GM12878 (cell line): ENCODE measurements at regions not wholly inside any gene's neighbourhood (a gene's known extent, or its start where the extent isn't known, plus 50 kb on each side); places are given as distances from the start of the nearest gene placed in this dataset.

ENCODE experiments used
- ATAC-seq: fragments of 200-7000 bp; cut with Tn5 transposase; 3 replicates; pipeline ENCODE4 v1.9.1; 2020; ENCODE audit warnings: mild to moderate bottlenecking, moderate library complexity
- BruUV-seq: library from RNA; stranded (reverse); fragments of 400-500 nt; replicated peaks from 2 replicates; lab custom pipeline; 2021; lab: Mats Ljungman, UMichigan
- CTCF ChIA-PET: fragments of 300-600 bp; sonication (Branson Sonifier 250); formaldehyde crosslinking; extraction: SDS; loops from one replicate; lab custom pipeline; 2021; ENCODE audit warnings: inconsistent platforms; lab: Yijun Ruan, JAX
- POLR2A ChIA-PET: fragments of 350-600 bp; formaldehyde crosslinking; extraction: SDS; loops from one replicate; lab custom pipeline; 2021; ENCODE audit warnings: inconsistent platforms; lab: Charles Lee
- RAD21 ChIA-PET: fragments of 300-600 bp; sonication (Branson Sonifier 250); formaldehyde crosslinking; loops from one replicate; lab custom pipeline; 2023; ENCODE audit warnings: antibody characterized with exemption; ENCODE audit not compliant: unreplicated experiment; lab: Charles Lee
- SMC1A ChIA-PET: fragments of 300-600 bp; sonication (Branson Sonifier 250); formaldehyde crosslinking; loops from one replicate; lab custom pipeline; 2023; ENCODE audit not compliant: unreplicated experiment, uncharacterized antibody; lab: Charles Lee
- DNase-seq: peaks from one replicate; pipeline ENCODE4 v3.0.0-alpha.2; 2011; ENCODE audit warnings: low read depth, low spot score
- FAIRE-seq: peaks from 3 replicates; lab custom pipeline; 2011; peaks lifted over from hg19 to GRCh38; lab: Jason Lieb, UNC
- H2AFZ ChIP-seq: 2 replicates; pipeline ENCODE4 v1.6.0; 2011; ENCODE audit warnings: low read depth, low read length, control low read depth; ENCODE audit not compliant: control insufficient read depth
- H3K27ac ChIP-seq: 2 replicates; pipeline ENCODE4 v1.5.1; 2011; ENCODE audit warnings: control low read depth; ENCODE audit not compliant: control insufficient read depth, insufficient read depth
- H3K27me3 ChIP-seq, 2 experiments: replicated peaks in 1 of 2; 2 replicates each; pipeline versions ENCODE4 v1.6.0 to v1.6.1; 2011; ENCODE audit warnings: low read length in 1 of 2; ENCODE audit not compliant: control insufficient read depth in 2 of 2, insufficient read depth in 2 of 2
- H3K36me3 ChIP-seq, 2 experiments: 2 replicates each; pipeline ENCODE4 v1.5.1; 2011; ENCODE audit warnings: low read length in 1 of 2; ENCODE audit not compliant: control insufficient read depth in 2 of 2, insufficient read depth in 2 of 2
- H3K4me1 ChIP-seq: 2 replicates; pipeline ENCODE4 v1.6.1; 2011; ENCODE audit warnings: mild to moderate bottlenecking, low read length, moderate library complexity, mixed read lengths; ENCODE audit not compliant: control insufficient read depth, insufficient read depth
- H3K4me2 ChIP-seq: 2 replicates; pipeline ENCODE4 v1.6.0; 2011; ENCODE audit warnings: control low read depth; ENCODE audit not compliant: control insufficient read depth, insufficient read depth
- H3K4me3 ChIP-seq: fragments of 200-600 bp; sonication (generic); 2 replicates; pipeline ENCODE4 v1.5.1; 2016
- H3K79me2 ChIP-seq: 2 replicates; pipeline ENCODE4 v1.6.0; 2011; ENCODE audit warnings: low read length; ENCODE audit not compliant: control insufficient read depth, insufficient read depth
- H3K9ac ChIP-seq: 2 replicates; pipeline ENCODE4 v1.8.0; 2011; ENCODE audit warnings: low read length, control low read depth, mixed read lengths; ENCODE audit not compliant: control insufficient read depth, insufficient read depth
- H3K9me3 ChIP-seq: replicated peaks from 3 replicates; pipeline ENCODE4 v1.5.1; 2011; ENCODE audit warnings: mild to moderate bottlenecking, low read length; ENCODE audit not compliant: control insufficient read depth, insufficient read depth
- H4K20me1 ChIP-seq: 2 replicates; pipeline ENCODE4 v1.6.0; 2011; ENCODE audit not compliant: control insufficient read depth, insufficient read depth
- CHD2 ChIP-seq: IDR thresholded peaks from 2 replicates; pipeline ENCODE4 v1.6.1; 2011; ENCODE audit warnings: low read depth, low read length, improper control_type of control experiment, borderline replicate concordance
- FOXM1 ChIP-seq: IDR thresholded peaks from 2 replicates; pipeline ENCODE4 v1.6.1; 2012; ENCODE audit warnings: low read depth, mild to moderate bottlenecking, inconsistent platforms, low read length, moderate library complexity
- IRF4 ChIP-seq: IDR thresholded peaks from 2 replicates; pipeline ENCODE4 v1.6.1; 2011; ENCODE audit warnings: low read depth, low read length
- MEF2B ChIP-seq: fragments of 450-650 bp; IDR thresholded peaks from 2 replicates; pipeline ENCODE4 v1.6.1; 2018; ENCODE audit warnings: mild to moderate bottlenecking, moderate library complexity; ENCODE audit not compliant: partially characterized antibody, poor library complexity, severe bottlenecking
- NRF1 ChIP-seq: conservative IDR thresholded peaks from 2 replicates; pipeline ENCODE4 v1.6.1; 2011; ENCODE audit warnings: mild to moderate bottlenecking, low read depth, low read length, improper control_type of control experiment
- RBBP5 ChIP-seq: fragments of 200-600 bp; sonication (generic); conservative IDR thresholded peaks from 2 replicates; pipeline ENCODE4 v1.6.1; 2016
- SMAD1 ChIP-seq: fragments of 450-650 bp; IDR thresholded peaks from 2 replicates; pipeline ENCODE4 v1.6.1; 2018; ENCODE audit warnings: mild to moderate bottlenecking, low read depth; ENCODE audit not compliant: partially characterized antibody
- SRF ChIP-seq, 2 experiments: IDR thresholded peaks; 2 replicates each; pipeline ENCODE4 v1.6.1; 2011; ENCODE audit warnings: low read depth in 2 of 2, low read length in 2 of 2, mild to moderate bottlenecking in 1 of 2, moderate library complexity in 1 of 2
- WGBS: methylation state at CpG from one replicate; pipeline ENCODE4 v1.1.6; 2016; ENCODE audit warnings: low lambda C conversion rate; ENCODE audit not compliant: insufficient replicate concordance, insufficient coverage; ENCODE audit errors: missing lambda C conversion rate; 5-methylcytosine and 5-hydroxymethylcytosine counted together
- in situ Hi-C: fragments of 300-500 bp; cut with MboI; formaldehyde crosslinking; loops from 9 replicates; pipeline ENCODE4 v1.14.3; 2018; ENCODE audit warnings: mixed read lengths
- intact Hi-C: fragments of 100-400 bp; cut with micrococcal nuclease; formaldehyde crosslinking; loops from one replicate; pipeline ENCODE4 v1.14.2; 2022; ENCODE audit not compliant: unreplicated experiment
- TF ChIP-seq, protein P1 (sequence below): IDR thresholded peaks from 2 replicates; pipeline ENCODE4 v1.6.1; 2011; ENCODE audit warnings: low read depth, mild to moderate bottlenecking, low read length, moderate library complexity, borderline replicate concordance; ENCODE audit errors: extremely low read depth
- TF ChIP-seq, protein P2 (sequence below): fragments of 450-650 bp; IDR thresholded peaks from 2 replicates; pipeline ENCODE4 v1.6.1; 2018; ENCODE audit warnings: mild to moderate bottlenecking, low read depth, moderate library complexity; ENCODE audit not compliant: partially characterized antibody

DNA sequence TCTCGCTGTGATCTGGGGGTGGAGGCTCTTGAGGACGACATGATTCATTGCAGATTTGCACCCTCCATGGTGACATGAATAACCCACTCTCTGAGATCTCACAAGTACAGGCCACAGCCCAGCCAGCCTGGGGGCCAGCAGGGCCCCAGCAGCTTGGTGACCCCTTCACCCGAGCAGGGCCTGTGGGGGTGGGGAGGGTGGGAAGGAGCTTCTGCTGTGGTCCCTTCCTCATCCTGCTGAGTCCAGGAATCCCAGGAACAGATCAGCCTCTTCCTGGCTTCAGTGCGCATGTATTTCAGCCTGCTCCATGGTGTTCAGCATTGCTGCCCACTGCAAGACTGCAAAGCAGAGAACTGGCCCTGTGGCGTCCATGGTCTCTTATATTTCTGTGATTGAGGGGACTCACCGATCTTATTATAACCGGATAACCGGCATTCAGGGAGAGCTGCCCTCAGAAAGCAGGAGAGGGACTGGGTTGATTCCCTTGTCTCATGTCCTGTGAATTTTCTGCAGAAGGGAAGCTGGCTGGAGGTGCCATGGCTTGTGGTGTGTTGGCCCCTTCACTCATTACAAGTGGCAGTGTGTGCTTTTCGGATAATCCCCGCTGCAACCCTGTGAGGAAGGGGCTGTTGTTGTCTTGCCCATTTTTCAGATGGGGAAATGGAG, 118.8 kb upstream of the FRMD1 start:
- no peaks in the 10 kb centered on the region for H4K20me1 ChIP-seq
- no peak for FAIRE-seq
- H3K4me2 ChIP-seq, result no peak overlapping the region
- no peaks in the 10 kb centered on the region for H3K79me2 ChIP-seq
- WGBS, result 31% methylated on average over 10 of the region's 10 CpGs
- no peaks in the 10 kb centered on the region for H3K9me3 ChIP-seq
- TF ChIP-seq RBBP5, result no peak
- TF ChIP-seq CHD2, result no peak
- ChIA-PET RAD21 (no interaction called here), CTCF (no interaction called here), POLR2A (no interaction called here), SMC1A (no interaction called here)
- no peak overlapping the region for H2AFZ ChIP-seq
- H3K4me1 ChIP-seq, result no peaks in the 10 kb centered on the region
- no TSS peak for BruUV-seq
- in situ Hi-C loops, result no loop called here
- no peak for ATAC-seq
- H3K27ac ChIP-seq, result no peak overlapping the region
- H3K27me3 ChIP-seq, result no peaks in the 10 kb centered on the region
- intact Hi-C loops, result no loop called here
- no peaks in the 10 kb centered on the region for H3K36me3 ChIP-seq
- no peak overlapping the region for H3K9ac ChIP-seq
- DNase-seq, result no peak
- no peak overlapping the region for H3K4me3 ChIP-seq

DNA sequence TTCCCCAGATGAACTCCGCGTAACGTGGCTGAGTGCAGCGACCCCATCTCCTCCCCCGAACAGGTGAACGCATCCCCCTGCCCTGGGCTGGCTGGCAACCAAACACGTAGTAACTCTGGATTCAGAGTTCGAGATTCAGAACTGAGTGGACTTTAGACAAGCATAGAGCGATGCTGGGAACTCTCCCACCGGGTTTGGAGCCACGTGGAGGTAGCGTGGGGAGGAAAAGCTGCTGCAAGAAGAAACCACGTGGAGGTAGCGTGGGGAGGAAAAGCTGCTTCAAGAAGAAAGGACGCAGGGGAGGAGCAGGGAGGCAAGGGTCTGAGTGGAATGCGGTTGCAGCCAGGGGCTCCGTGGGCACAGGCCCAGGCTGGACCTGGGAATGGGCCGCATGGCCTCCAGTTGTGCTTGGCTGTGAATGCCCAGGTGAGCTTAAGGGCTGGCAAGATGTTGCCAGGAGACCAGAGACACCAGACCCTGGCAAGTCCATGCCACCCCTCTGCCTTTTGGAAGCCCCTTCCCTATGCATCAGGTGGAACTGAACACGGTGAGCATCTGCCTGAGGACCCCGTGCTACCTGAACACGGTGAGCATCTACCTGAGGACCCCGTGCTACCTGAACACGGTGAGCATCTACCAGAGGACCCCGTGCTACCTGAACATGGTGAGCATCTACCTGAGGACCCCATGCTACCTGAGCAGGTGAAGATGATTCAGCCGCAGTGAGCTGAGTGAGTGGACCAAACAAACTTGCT, 118.0 kb upstream of the FRMD1 start:
- Histone ChIP-seq H3K27ac (no peak overlapping the region), H3K4me2 (no peak overlapping the region), H3K79me2 (no peaks in the 10 kb centered on the region), H4K20me1 (no peaks in the 10 kb centered on the region), H3K9me3 (no peaks in the 10 kb centered on the region), H3K27me3 (no peaks in the 10 kb centered on the region), H3K9ac (no peak overlapping the region), H3K36me3 (no peaks in the 10 kb centered on the region), H2AFZ (no peak overlapping the region), H3K4me3 (no peak overlapping the region), H3K4me1 (no peaks in the 10 kb centered on the region)
- ChIA-PET RAD21 (no interaction called here), CTCF (no interaction called here), POLR2A (no interaction called here), SMC1A (no interaction called here)
- intact Hi-C loops, result no loop called here
- ATAC-seq (no peak), DNase-seq (no peak), FAIRE-seq (no peak)
- in situ Hi-C loops, result no loop called here
- 26% methylated on average over 23 of the region's 25 CpGs for WGBS
- no TSS peak for BruUV-seq
- TF ChIP-seq SMAD1 (no peak), IRF4 (no peak), MEF2B (no peak), NRF1 (no peak), SRF (IDR thresholded peaks at IDR 0.05; ENCODE audit: low read depth in 2 of 2, low read length in 2 of 2) (no peak), FOXM1 (no peak)
- TF ChIP-seq, protein P1, sequence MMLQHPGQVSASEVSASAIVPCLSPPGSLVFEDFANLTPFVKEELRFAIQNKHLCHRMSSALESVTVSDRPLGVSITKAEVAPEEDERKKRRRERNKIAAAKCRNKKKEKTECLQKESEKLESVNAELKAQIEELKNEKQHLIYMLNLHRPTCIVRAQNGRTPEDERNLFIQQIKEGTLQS, result no peak
- TF ChIP-seq, protein P2, sequence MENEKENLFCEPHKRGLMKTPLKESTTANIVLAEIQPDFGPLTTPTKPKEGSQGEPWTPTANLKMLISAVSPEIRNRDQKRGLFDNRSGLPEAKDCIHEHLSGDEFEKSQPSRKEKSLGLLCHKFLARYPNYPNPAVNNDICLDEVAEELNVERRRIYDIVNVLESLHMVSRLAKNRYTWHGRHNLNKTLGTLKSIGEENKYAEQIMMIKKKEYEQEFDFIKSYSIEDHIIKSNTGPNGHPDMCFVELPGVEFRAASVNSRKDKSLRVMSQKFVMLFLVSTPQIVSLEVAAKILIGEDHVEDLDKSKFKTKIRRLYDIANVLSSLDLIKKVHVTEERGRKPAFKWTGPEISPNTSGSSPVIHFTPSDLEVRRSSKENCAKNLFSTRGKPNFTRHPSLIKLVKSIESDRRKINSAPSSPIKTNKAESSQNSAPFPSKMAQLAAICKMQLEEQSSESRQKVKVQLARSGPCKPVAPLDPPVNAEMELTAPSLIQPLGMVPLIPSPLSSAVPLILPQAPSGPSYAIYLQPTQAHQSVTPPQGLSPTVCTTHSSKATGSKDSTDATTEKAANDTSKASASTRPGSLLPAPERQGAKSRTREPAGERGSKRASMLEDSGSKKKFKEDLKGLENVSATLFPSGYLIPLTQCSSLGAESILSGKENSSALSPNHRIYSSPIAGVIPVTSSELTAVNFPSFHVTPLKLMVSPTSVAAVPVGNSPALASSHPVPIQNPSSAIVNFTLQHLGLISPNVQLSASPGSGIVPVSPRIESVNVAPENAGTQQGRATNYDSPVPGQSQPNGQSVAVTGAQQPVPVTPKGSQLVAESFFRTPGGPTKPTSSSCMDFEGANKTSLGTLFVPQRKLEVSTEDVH, result no peak
